ENCODE measurements at regions not wholly inside any gene's neighbourhood (a gene's known extent, or its start where the extent isn't known, plus 50 kb on each side); places are given as distances from the start of the nearest gene placed in this dataset.

GRCh38 chr2:103963146-103963725, 890.7 kb upstream of the POU3F3 start:
- TF ChIP-seq POLR2A (IDR thresholded peaks at IDR 0.05) (no peak), CTCF (IDR thresholded peaks at IDR 0.05) (no peak), POLR2AphosphoS5 (IDR thresholded peaks at IDR 0.05) (no peak), EP300 (IDR thresholded peaks at IDR 0.05) (no peak)
